ENCODE measurements at regions not wholly inside any gene's neighbourhood (a gene's known extent, or its start where the extent isn't known, plus 50 kb on each side); places are given as distances from the start of the nearest gene placed in this dataset.
A peak's percentile ranks its signal among the peaks of the same experiment; 100 is the strongest.

GRCh38 chr4:108556166-108556565 is 64.2 kb upstream of the RPL34 start:
- no peak for TF ChIP-seq EZH2 (IDR thresholded peaks at IDR 0.05; ENCODE audit: borderline replicate concordance, insufficient read depth, low read depth, low read length, poor library complexity, severe bottlenecking)
- no peak for TF ChIP-seq CTCF (IDR thresholded peaks at IDR 0.05)
- Histone ChIP-seq H3K9me3 (ENCODE audit: control extremely low read depth in 1 of 3, control insufficient read depth in 2 of 3, insufficient read depth in 1 of 3, low read length in 2 of 3) (no peaks in the 10 kb centered on the region), H3K27ac (ENCODE audit: low read length in 2 of 2) (peak overlapping the region; percentile 0 to 64), H3K4me3 (ENCODE audit: control extremely low read depth in 1 of 5, extremely low read depth in 1 of 5, insufficient read depth in 1 of 5, low read depth in 2 of 5, low read length in 4 of 5) (no peak overlapping the region), H2AFZ (ENCODE audit: insufficient read depth, low read depth, low read length, poor library complexity, severe bottlenecking) (no peak overlapping the region), H3K36me3 (replicated peaks in 1 of 2; ENCODE audit: control extremely low read depth in 1 of 2, control insufficient read depth in 1 of 2, extremely low read depth in 1 of 2, insufficient read depth in 2 of 2, low read length in 1 of 2) (no peaks in the 10 kb centered on the region), H3K79me2 (ENCODE audit: control insufficient read depth, insufficient read depth, low read length) (no peaks in the 10 kb centered on the region), H3K4me2 (replicated peaks; ENCODE audit: low read depth, low read length, poor library complexity, severe bottlenecking) (peak overlapping the region; percentile 24), H3K4me1 (ENCODE audit: control insufficient read depth in 2 of 2, insufficient read depth in 2 of 2, low read length in 2 of 2) (peaks cover 12% of the 10 kb centered on the region in 2 donors), H3K27me3 (replicated peaks in 1 of 4; ENCODE audit: control extremely low read depth in 1 of 4, control insufficient read depth in 3 of 4, insufficient read depth in 4 of 4, low read length in 3 of 4) (no peaks in the 10 kb centered on the region), H3K9ac (ENCODE audit: low read length) (no peak overlapping the region), H4K20me1 (ENCODE audit: control insufficient read depth, insufficient read depth, low read length, poor library complexity, severe bottlenecking) (no peaks in the 10 kb centered on the region)
- Mint-ChIP-seq H3K4me3 (no peak overlapping the region), H3K27ac (no peak overlapping the region), H3K9me3 (ENCODE audit: insufficient read depth) (no peaks in the 10 kb centered on the region), H3K27me3 (peaks cover 2% of the 10 kb centered on the region), H3K4me1 (peaks cover 18% of the 10 kb centered on the region)
- ATAC-seq (ENCODE audit: low read depth), result no peak
- ChIA-PET POLR2A (no interaction called here), CTCF (no interaction called here)
- no peak for DNase-seq
- WGBS (ENCODE audit: insufficient coverage), result no CpG with 5 or more reads among the region's 5 CpGs
- intact Hi-C loops (cut with micrococcal nuclease), result no loop called here

DNA sequence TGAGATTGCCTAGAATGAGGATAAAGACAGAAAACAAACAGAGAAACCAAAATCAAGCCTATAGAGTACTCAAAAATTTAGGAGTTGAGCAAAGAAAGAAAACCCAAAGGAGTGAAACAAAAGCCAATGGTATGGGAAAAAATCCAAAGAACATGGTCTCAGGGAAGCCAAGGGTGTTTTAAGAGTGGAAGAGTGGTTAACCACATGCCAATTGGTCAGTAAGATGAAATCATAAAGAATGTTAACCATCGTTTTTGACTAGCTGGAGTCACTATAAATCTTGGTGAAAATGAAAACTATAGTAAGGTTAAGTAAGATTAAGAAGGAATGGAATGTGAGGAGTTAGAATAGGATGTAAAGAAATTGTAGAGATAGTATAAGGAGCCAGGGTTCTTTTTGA is 64.7 kb upstream of the RPL34 start:
- ATAC-seq (ENCODE audit: low read depth) (no peak), DNase-seq (no peak)
- TF ChIP-seq CTCF (IDR thresholded peaks at IDR 0.05) (no peak), EZH2 (IDR thresholded peaks at IDR 0.05; ENCODE audit: borderline replicate concordance, insufficient read depth, low read depth, low read length, poor library complexity, severe bottlenecking) (no peak)
- no peaks in the 10 kb centered on the region for H3K27me3 ChIP-seq (replicated peaks in 1 of 4; ENCODE audit: control extremely low read depth in 1 of 4, control insufficient read depth in 3 of 4, insufficient read depth in 4 of 4, low read length in 3 of 4)
- no peak overlapping the region for H3K27ac Mint-ChIP-seq
- CTCF ChIA-PET, result interaction anchor here (1.4 kb wide), 1 partner anchor 9 kb away, joined by 5 read pairs; no protein-coding TSS in a partner anchor
- WGBS (ENCODE audit: insufficient coverage), result 29% methylated on average over 1 of the region's 1 CpG
- no peaks in the 10 kb centered on the region for H3K36me3 ChIP-seq (replicated peaks in 1 of 2; ENCODE audit: control extremely low read depth in 1 of 2, control insufficient read depth in 1 of 2, extremely low read depth in 1 of 2, insufficient read depth in 2 of 2, low read length in 1 of 2)
- H3K4me3 Mint-ChIP-seq, result no peak overlapping the region
- H4K20me1 ChIP-seq (ENCODE audit: control insufficient read depth, insufficient read depth, low read length, poor library complexity, severe bottlenecking), result no peaks in the 10 kb centered on the region
- H3K4me1 ChIP-seq (ENCODE audit: control insufficient read depth in 2 of 2, insufficient read depth in 2 of 2, low read length in 2 of 2), result peaks cover 12% of the 10 kb centered on the region in 2 donors
- no peak overlapping the region for H3K9ac ChIP-seq (ENCODE audit: low read length)
- H3K27ac ChIP-seq (ENCODE audit: low read length in 2 of 2), result no peak overlapping the region
- H3K4me2 ChIP-seq (replicated peaks; ENCODE audit: low read depth, low read length, poor library complexity, severe bottlenecking), result no peak overlapping the region
- intact Hi-C loops (cut with micrococcal nuclease), result no loop called here
- no peaks in the 10 kb centered on the region for H3K27me3 Mint-ChIP-seq
- no peaks in the 10 kb centered on the region for H3K79me2 ChIP-seq (ENCODE audit: control insufficient read depth, insufficient read depth, low read length)
- H3K9me3 ChIP-seq (ENCODE audit: control extremely low read depth in 1 of 3, control insufficient read depth in 2 of 3, insufficient read depth in 1 of 3, low read length in 2 of 3), result peaks cover 0 to 2% (median 0%) of the 10 kb centered on the region in 3 donors
- no peak overlapping the region for H3K4me3 ChIP-seq (ENCODE audit: control extremely low read depth in 1 of 5, extremely low read depth in 1 of 5, insufficient read depth in 1 of 5, low read depth in 2 of 5, low read length in 4 of 5)
- POLR2A ChIA-PET, result no interaction called here
- peaks cover 18% of the 10 kb centered on the region for H3K4me1 Mint-ChIP-seq
- no peak overlapping the region for H2AFZ ChIP-seq (ENCODE audit: insufficient read depth, low read depth, low read length, poor library complexity, severe bottlenecking)
- no peaks in the 10 kb centered on the region for H3K9me3 Mint-ChIP-seq (ENCODE audit: insufficient read depth)

Measured in B cell (primary cell).